ENCODE measurements at regions not wholly inside any gene's neighbourhood (a gene's known extent, or its start where the extent isn't known, plus 50 kb on each side); places are given as distances from the start of the nearest gene placed in this dataset.

DNA sequence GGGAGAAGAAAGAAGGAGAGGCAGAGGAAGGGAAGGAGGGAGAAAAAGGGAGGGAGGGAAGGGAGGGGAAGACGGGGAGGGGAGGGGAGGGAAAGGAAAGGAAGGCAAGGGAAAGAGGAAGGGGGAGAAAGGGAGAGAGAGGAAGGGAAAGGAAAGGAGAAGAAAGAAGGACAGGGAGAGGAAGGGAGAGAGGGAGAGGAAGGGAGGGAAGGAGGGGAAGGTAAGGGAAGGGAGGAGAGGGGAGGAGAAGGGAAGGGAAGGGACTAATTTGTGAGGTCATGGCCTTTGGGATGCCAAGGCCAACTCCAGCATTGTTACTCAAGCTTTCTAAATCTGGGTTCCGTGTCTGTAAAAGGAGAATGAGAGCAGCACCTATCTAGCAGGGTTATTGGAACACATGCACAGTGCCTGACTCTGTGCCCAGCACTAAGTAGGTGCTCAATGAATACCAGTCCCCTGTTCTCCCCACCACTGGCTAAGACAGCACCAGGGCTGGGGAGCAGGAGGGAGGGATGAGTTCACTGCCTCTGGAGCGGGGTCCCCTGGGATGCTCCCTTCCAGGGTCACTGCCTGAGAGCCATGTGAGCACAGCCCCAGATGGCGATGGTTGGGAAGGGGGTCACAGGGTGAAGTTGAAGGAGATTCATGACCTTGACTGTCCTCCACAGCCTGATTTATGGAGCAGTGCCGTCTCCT is 560.1 kb upstream of the TBX3 start:
- DNase-seq (ENCODE audit: low spot score) = no peak
- ATAC-seq (ENCODE audit: insufficient number of reproducible peaks, low FRiP score, low read depth) = no peak
- Histone ChIP-seq H3K9me3 (no peaks in the 10 kb centered on the region), H3K27ac (no peak overlapping the region), H3K4me3 (no peak overlapping the region), H3K4me1 (ENCODE audit: control insufficient read depth in 1 of 2, low read depth in 2 of 2) (no peaks in the 10 kb centered on the region), H3K27me3 (replicated peaks; ENCODE audit: insufficient read depth) (no peaks in the 10 kb centered on the region), H3K36me3 (no peaks in the 10 kb centered on the region)
- TF ChIP-seq, protein P1, sequence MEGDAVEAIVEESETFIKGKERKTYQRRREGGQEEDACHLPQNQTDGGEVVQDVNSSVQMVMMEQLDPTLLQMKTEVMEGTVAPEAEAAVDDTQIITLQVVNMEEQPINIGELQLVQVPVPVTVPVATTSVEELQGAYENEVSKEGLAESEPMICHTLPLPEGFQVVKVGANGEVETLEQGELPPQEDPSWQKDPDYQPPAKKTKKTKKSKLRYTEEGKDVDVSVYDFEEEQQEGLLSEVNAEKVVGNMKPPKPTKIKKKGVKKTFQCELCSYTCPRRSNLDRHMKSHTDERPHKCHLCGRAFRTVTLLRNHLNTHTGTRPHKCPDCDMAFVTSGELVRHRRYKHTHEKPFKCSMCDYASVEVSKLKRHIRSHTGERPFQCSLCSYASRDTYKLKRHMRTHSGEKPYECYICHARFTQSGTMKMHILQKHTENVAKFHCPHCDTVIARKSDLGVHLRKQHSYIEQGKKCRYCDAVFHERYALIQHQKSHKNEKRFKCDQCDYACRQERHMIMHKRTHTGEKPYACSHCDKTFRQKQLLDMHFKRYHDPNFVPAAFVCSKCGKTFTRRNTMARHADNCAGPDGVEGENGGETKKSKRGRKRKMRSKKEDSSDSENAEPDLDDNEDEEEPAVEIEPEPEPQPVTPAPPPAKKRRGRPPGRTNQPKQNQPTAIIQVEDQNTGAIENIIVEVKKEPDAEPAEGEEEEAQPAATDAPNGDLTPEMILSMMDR (IDR thresholded peaks at IDR 0.05) = no peak

DNA sequence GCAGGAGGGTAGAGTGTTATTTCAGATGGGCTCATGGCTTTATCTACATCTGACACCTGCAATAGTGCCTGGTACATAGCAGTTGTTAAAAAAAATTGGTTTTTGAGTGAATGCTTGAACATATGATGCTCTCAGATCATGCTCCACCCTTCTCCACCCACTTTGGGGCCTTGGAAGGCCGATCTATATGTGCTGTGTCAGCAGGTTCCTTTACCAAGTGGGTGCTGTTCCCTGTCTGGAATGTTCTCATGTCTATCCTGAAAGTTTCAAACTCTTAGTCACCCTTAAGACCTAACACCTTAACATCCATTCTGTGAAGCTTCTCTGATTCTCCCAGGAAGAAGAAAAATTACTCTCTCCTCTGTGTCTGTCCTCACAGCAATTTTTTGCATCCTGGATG is 556.3 kb upstream of the TBX3 start:
- TF ChIP-seq, protein P1 (IDR thresholded peaks at IDR 0.05) = no peak
- Histone ChIP-seq H3K9me3 (no peaks in the 10 kb centered on the region), H3K4me3 (no peak overlapping the region), H3K4me1 (ENCODE audit: control insufficient read depth in 1 of 2, low read depth in 2 of 2) (no peaks in the 10 kb centered on the region), H3K27ac (no peak overlapping the region), H3K36me3 (no peaks in the 10 kb centered on the region), H3K27me3 (replicated peaks; ENCODE audit: insufficient read depth) (no peaks in the 10 kb centered on the region)
- ATAC-seq (ENCODE audit: insufficient number of reproducible peaks, low FRiP score, low read depth) (no peak), DNase-seq (ENCODE audit: low spot score) (no peak)

DNA sequence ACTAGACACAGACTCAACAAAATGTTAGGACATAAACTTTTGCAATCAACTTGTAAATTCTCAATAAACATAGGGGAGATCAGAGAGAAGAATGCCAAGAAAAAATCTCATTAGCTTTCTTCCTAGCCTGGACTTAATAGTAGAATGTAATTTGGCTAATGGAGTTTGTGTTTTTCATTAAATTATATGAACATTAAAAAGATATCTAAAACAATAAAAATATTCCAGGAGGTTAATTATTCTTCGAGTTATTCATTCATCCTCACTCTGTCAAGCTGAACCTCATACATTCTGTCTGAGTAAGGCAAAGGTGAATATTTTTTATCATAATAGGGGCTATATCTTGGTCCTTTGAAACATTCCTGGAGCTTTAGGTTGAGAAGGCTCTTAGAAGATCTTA is 551.9 kb upstream of the TBX3 start:
- Histone ChIP-seq H3K27me3 (replicated peaks; ENCODE audit: insufficient read depth) (no peaks in the 10 kb centered on the region), H3K27ac (no peak overlapping the region), H3K4me1 (ENCODE audit: control insufficient read depth in 1 of 2, low read depth in 2 of 2) (no peaks in the 10 kb centered on the region), H3K9me3 (no peaks in the 10 kb centered on the region), H3K4me3 (no peak overlapping the region), H3K36me3 (no peaks in the 10 kb centered on the region)
- ATAC-seq (ENCODE audit: insufficient number of reproducible peaks, low FRiP score, low read depth) (no peak), DNase-seq (ENCODE audit: low spot score) (no peak)
- TF ChIP-seq, protein P1 (IDR thresholded peaks at IDR 0.05) = no peak

DNA sequence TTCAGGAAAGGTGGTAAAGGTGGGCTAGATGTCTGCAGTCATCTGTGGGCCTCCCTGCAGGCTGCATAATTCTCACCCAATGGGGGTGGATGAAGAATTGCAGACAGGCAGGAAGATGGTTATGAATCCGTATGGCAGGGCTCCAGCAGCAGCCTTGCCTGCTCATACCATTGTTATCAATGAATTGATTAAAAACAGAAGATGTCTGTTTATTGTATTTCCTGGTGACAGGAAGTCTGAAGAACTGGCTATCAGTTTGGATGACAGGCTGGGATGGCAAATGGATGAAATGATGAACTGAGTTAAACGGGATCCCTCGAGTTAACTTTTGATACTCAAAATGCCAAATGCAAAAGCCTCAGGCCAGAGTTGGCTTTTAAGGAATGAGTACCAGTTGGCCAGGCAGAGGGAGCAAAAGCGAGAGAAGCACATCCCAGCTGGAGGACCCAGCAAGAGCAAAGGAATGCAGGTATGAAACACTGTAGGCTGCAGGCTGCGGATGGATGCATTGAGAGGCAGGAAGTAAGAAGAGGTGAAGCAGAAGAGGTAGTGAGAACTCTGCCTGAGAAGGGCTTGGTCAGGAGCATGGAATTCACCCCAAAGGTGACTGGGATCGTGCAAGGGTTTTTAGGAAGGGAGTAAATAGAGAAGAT is 550.0 kb upstream of the TBX3 start:
- ATAC-seq (ENCODE audit: insufficient number of reproducible peaks, low FRiP score, low read depth) = no peak
- TF ChIP-seq, protein P1 (IDR thresholded peaks at IDR 0.05) = no peak
- no peak overlapping the region for H3K4me3 ChIP-seq
- no peak for DNase-seq (ENCODE audit: low spot score)
- no peaks in the 10 kb centered on the region for H3K4me1 ChIP-seq (ENCODE audit: control insufficient read depth in 1 of 2, low read depth in 2 of 2)
- H3K27me3 ChIP-seq (replicated peaks; ENCODE audit: insufficient read depth) = no peaks in the 10 kb centered on the region
- H3K9me3 ChIP-seq = no peaks in the 10 kb centered on the region
- no peaks in the 10 kb centered on the region for H3K36me3 ChIP-seq
- no peak overlapping the region for H3K27ac ChIP-seq

DNA sequence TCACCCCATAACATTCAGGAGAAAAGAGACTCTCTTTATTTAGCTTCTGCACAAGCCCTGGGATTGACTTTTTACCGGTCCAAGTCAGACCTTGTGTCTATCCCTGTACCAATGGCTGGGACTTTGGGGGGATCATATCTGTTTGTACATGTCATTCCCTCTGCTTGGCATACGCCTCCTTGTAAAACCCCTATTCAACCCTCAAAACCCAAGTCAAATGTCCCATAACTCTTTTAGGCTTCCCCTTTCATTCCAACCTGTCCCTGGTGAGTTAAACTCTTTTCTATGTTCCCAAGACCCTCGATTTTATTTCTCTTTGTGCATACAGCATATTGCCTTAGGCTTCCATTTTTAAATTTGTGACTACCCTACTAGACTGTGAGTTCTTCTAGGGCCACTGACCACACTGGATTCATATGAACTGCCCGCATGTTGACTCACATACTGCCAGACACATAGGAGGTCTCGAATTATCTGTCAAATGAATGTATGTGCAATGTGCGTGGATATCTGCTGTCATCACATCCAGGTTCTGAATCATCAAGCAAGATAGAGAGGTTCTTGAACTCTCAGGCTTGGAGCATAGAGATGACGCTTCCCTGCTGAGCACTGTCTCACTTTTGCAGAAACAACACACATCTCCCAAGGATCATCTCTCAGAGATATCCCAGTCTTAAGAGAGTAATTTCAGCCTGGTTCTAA is 548.6 kb upstream of the TBX3 start:
- no peak overlapping the region for H3K4me3 ChIP-seq
- no peaks in the 10 kb centered on the region for H3K36me3 ChIP-seq
- DNase-seq (ENCODE audit: low spot score) = no peak
- TF ChIP-seq, protein P1 (IDR thresholded peaks at IDR 0.05) = no peak
- no peaks in the 10 kb centered on the region for H3K4me1 ChIP-seq (ENCODE audit: control insufficient read depth in 1 of 2, low read depth in 2 of 2)
- H3K27me3 ChIP-seq (replicated peaks; ENCODE audit: insufficient read depth) = no peaks in the 10 kb centered on the region
- no peak for ATAC-seq (ENCODE audit: insufficient number of reproducible peaks, low FRiP score, low read depth)
- H3K9me3 ChIP-seq = no peaks in the 10 kb centered on the region
- no peak overlapping the region for H3K27ac ChIP-seq

Data from thoracic aorta (tissue), 2 donors.